ENCODE measurements at regions not wholly inside any gene's neighbourhood (a gene's known extent, or its start where the extent isn't known, plus 50 kb on each side); places are given as distances from the start of the nearest gene placed in this dataset.

DNA sequence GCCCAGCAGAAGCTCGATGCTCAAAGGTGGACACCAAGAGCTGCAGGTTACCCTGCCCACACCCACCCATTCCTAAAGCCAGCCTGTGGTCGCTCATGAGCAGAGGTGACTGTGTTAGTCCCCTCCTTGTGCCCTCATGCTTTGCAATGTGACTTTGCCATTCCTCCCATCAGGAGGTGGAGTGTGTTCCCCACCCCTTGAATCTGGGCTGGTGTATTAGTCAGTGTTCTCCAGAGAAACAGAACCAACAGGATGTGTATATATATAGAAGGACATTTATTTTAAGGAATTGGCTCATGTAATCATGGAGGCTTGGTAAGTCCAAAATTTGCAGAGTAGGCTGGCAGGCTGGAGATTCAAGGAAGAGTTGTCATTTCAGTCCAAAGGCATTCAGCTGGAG, 54.4 kb upstream of the RNF24 start:
- no peak for ATAC-seq
- no peak for DNase-seq

GRCh38 chr20:4068708-4069107, 53.4 kb upstream of the RNF24 start:
- no peak for ATAC-seq
- no peak for DNase-seq

DNA sequence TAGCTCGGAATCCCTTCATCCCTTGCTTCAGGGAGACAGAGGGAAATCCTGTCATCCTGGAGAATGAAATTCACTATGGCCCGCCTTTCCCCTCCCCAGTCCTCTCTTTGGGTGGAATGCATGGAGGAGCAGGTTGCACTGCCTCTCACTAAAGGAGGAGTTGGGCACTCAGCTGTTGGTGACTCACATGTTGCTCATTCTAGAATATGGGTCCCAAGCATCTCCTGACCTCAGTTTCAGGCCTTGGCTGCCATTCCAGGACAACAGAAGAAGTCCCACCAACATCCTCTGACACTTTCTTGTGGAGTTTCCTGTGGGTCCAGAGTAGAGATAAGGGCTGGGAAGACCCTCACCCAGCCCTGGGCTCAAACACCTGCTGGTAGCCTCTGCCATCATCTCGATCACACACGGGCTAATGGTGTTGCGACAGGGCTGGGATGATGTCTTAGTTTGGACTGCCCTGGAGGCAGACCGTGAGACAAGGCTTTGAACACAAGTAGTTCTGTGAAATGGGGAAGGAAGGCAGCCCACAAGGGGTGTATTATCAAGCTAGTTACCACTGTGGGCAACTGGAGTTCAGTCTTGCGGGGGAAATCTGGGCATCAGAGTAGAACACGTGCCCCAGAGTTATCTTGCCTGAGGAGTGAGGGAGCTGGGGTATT, 52.4 kb upstream of the RNF24 start:
- ATAC-seq (no peak), DNase-seq (no peak)

- DNase-seq (no peak), ATAC-seq (peak; percentile 41)
Measured at GRCh38 chr20:4066551-4066950, 51.2 kb upstream of the RNF24 start.

GRCh38 chr20:4065391-4065844, 50.1 kb upstream of the RNF24 start:
- DNase-seq: no peak
- ATAC-seq: no peak
